HEK293 (cell line): ENCODE measurements at regions not wholly inside any gene's neighbourhood (a gene's known extent, or its start where the extent isn't known, plus 50 kb on each side); places are given as distances from the start of the nearest gene placed in this dataset.

Experiments
- HOXA7 ChIP-seq: sonication (generic); formaldehyde crosslinking; IDR thresholded peaks from 2 replicates; pipeline ENCODE4 v1.8.1; 2022; ENCODE audit warnings: missing genetic modification reagents, borderline replicate concordance
- KLF8 ChIP-seq: fragments of 450-650 bp; formaldehyde crosslinking; IDR thresholded peaks from 2 replicates; pipeline ENCODE4 v1.5.1; 2016; ENCODE audit warnings: missing biosample characterization, missing genetic modification characterization
- OVOL3 ChIP-seq: fragments of 450-650 bp; formaldehyde crosslinking; IDR thresholded peaks from 2 replicates; pipeline ENCODE4 v1.5.1; 2016; ENCODE audit warnings: missing biosample characterization, missing genetic modification characterization
- PRDM1 ChIP-seq: fragments of 450-650 bp; formaldehyde crosslinking; IDR thresholded peaks from 2 replicates; pipeline ENCODE4; 2016; ENCODE audit warnings: missing biosample characterization, missing genetic modification characterization
- ZBTB17 ChIP-seq: fragments of 450-650 bp; formaldehyde crosslinking; IDR thresholded peaks from 2 replicates; pipeline ENCODE4 v1.5.1; 2016; ENCODE audit warnings: missing biosample characterization, missing genetic modification characterization
- ZNF132 ChIP-seq: fragments of 450-650 bp; formaldehyde crosslinking; IDR thresholded peaks from 2 replicates; pipeline ENCODE4 v1.5.1; 2017; ENCODE audit warnings: missing biosample characterization, missing genetic modification characterization, borderline replicate concordance
- ZNF133 ChIP-seq: fragments of 450-650 bp; formaldehyde crosslinking; IDR thresholded peaks from 2 replicates; pipeline ENCODE4 v1.5.1; 2016; ENCODE audit warnings: missing biosample characterization, missing genetic modification characterization
- ZNF184 ChIP-seq: fragments of 450-650 bp; IDR thresholded peaks from 2 replicates; pipeline ENCODE4 v1.5.1; 2018; ENCODE audit warnings: missing biosample characterization, mild to moderate bottlenecking, missing genetic modification characterization
- ZNF362 ChIP-seq: fragments of 450-650 bp; formaldehyde crosslinking; IDR thresholded peaks from 2 replicates; pipeline ENCODE4 v1.5.1; 2016; ENCODE audit warnings: missing biosample characterization, missing genetic modification characterization
- ZNF521 ChIP-seq: fragments of 450-650 bp; formaldehyde crosslinking; IDR thresholded peaks from 2 replicates; pipeline ENCODE4 v1.5.1; 2017; ENCODE audit warnings: missing biosample characterization, mild to moderate bottlenecking, missing genetic modification characterization
- ZNF677 ChIP-seq: fragments of 450-650 bp; IDR thresholded peaks from 2 replicates; pipeline ENCODE4 v1.5.0; 2018; ENCODE audit warnings: missing biosample characterization, mild to moderate bottlenecking, missing genetic modification characterization, moderate library complexity
- ZNF76 ChIP-seq: fragments of 450-650 bp; formaldehyde crosslinking; IDR thresholded peaks from 2 replicates; pipeline ENCODE4; 2016; ENCODE audit warnings: low read depth, missing biosample characterization, missing genetic modification characterization, borderline replicate concordance

GRCh38 chr16:51629576-51629975, 478.5 kb upstream of the SALL1 start:
- TF ChIP-seq ZNF76 (tag by site-specific recombination) = no peak
- TF ChIP-seq ZNF132 (tag by site-specific recombination) = no peak
- peak; percentile 28; the same call in 1 of the 2 replicates for TF ChIP-seq OVOL3 (tag by site-specific recombination)
- no peak for TF ChIP-seq ZNF521 (tag by site-specific recombination)
- TF ChIP-seq ZNF133 (tag by site-specific recombination) = no peak
- TF ChIP-seq ZNF184 (tag by site-specific recombination) = no peak
- TF ChIP-seq KLF8 = no peak
- no peak for TF ChIP-seq PRDM1
- TF ChIP-seq ZBTB17 (tag by site-specific recombination) = no peak
- no peak for TF ChIP-seq ZNF362
- no peak for TF ChIP-seq ZNF677
- no peak for TF ChIP-seq HOXA7 (CRISPR knock-in tag)
